HG03039 (cell line): ENCODE measurements at regions not wholly inside any gene's neighbourhood (a gene's known extent, or its start where the extent isn't known, plus 50 kb on each side); places are given as distances from the start of the nearest gene placed in this dataset.
"Not testable (repeated sequence)": the region's sequence is repeated elsewhere in the genome, so short reads cannot be mapped to it uniquely, and the experiment has no call there.

ENCODE experiments used
- ATAC-seq: cut with Tn5 transposase; IDR thresholded peaks from one replicate; pipeline ENCODE4 v1.9.1; 2021; ENCODE audit warnings: mild to moderate bottlenecking, moderate library complexity; ENCODE audit not compliant: unreplicated experiment

- ATAC-seq, result not testable (repeated sequence)
These were observed 321.5 kb downstream of the EMP1 start for GRCh38 chr12:13518034-13518433.

- no peak for ATAC-seq
These were observed 313.2 kb downstream of the EMP1 start for GRCh38 chr12:13509740-13510139.

- ATAC-seq, result no peak
These were observed 309.1 kb downstream of the EMP1 start for GRCh38 chr12:13505636-13506035.

- ATAC-seq, result no peak
These were observed 308.7 kb downstream of the EMP1 start for GRCh38 chr12:13505224-13505623.

- no peak for ATAC-seq
These were observed 308.2 kb downstream of the EMP1 start for GRCh38 chr12:13504736-13505135.

GRCh38 chr12:13504074-13504473 is 307.5 kb downstream of the EMP1 start:
- ATAC-seq, result no peak

GRCh38 chr12:13503094-13503835 is 306.7 kb downstream of the EMP1 start:
- no peak for ATAC-seq

- no peak for ATAC-seq
These were observed 302.5 kb downstream of the EMP1 start for GRCh38 chr12:13499008-13499407.

- no peak for ATAC-seq
These were observed 299.6 kb downstream of the EMP1 start for GRCh38 chr12:13496111-13496510.

GRCh38 chr12:13489246-13489645 is 292.7 kb downstream of the EMP1 start:
- no peak for ATAC-seq

- ATAC-seq, result no peak
These were observed 290.8 kb downstream of the EMP1 start for GRCh38 chr12:13487326-13487725.

- no peak for ATAC-seq
These were observed 290.3 kb downstream of the EMP1 start for GRCh38 chr12:13486794-13487193.

GRCh38 chr12:13478650-13479181 is 282.2 kb downstream of the EMP1 start:
- ATAC-seq, result no peak

- no peak for ATAC-seq
These were observed 277.9 kb downstream of the EMP1 start for GRCh38 chr12:13474381-13474780.

GRCh38 chr12:13472690-13473089 is 276.2 kb downstream of the EMP1 start:
- peak; percentile 90 for ATAC-seq

- no peak for ATAC-seq
These were observed 274.9 kb downstream of the EMP1 start for GRCh38 chr12:13471471-13471870.

- no peak for ATAC-seq
These were observed 269.1 kb downstream of the EMP1 start for GRCh38 chr12:13465635-13466034.

- ATAC-seq, result no peak
These were observed 266.7 kb downstream of the EMP1 start for GRCh38 chr12:13463189-13463588.

GRCh38 chr12:13462450-13462849 is 265.9 kb downstream of the EMP1 start:
- ATAC-seq, result no peak

GRCh38 chr12:13455778-13456144 is 259.2 kb downstream of the EMP1 start:
- no peak for ATAC-seq

GRCh38 chr12:13454991-13455777 is 258.7 kb downstream of the EMP1 start:
- no peak for ATAC-seq

- no peak for ATAC-seq
These were observed 256.5 kb downstream of the EMP1 start for GRCh38 chr12:13452955-13453570.
